Body of pancreas (tissue), 4 donors: ENCODE measurements at regions not wholly inside any gene's neighbourhood (a gene's known extent, or its start where the extent isn't known, plus 50 kb on each side); places are given as distances from the start of the nearest gene placed in this dataset.

ENCODE experiments used
- POLR2A ChIP-seq, 3 donors: fragments of 450-650 bp; IDR thresholded peaks; one replicate each; pipeline ENCODE4 v1.6.1; 2016; ENCODE audit warnings: antibody characterized with exemption in 3 of 3, mild to moderate bottlenecking in 2 of 3
- TF ChIP-seq, protein P1 (sequence below), 7 experiments: fragments of 450-650 bp in 4 of 7; fragments of 200-600 bp in 3 of 7; sonication (generic) in 3 of 7; IDR thresholded peaks; one replicate each; pipeline ENCODE4 v1.5.1; 2016 to 2019; ENCODE audit warnings: antibody characterized with exemption in 7 of 7

DNA sequence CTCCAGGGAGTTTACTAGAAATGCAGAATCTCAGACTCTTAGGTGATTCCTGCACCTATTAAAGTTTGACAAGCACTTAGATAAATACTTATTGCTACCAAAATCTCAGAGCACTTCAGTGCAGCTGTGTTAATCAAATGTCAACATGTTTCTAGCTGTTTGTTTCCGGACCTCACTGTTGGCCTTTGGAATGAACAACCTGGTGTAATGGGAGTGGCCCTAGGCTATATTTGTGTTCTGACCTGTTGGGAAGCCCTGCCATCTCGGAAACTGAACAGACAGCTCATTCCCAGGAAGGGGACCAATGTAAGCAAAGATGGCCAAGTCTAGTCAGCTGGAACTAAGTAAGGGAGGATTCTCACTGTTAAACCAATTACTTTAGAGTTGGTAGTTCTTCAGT, 145.0 kb upstream of the SLC28A3 start:
- TF ChIP-seq, protein P1, sequence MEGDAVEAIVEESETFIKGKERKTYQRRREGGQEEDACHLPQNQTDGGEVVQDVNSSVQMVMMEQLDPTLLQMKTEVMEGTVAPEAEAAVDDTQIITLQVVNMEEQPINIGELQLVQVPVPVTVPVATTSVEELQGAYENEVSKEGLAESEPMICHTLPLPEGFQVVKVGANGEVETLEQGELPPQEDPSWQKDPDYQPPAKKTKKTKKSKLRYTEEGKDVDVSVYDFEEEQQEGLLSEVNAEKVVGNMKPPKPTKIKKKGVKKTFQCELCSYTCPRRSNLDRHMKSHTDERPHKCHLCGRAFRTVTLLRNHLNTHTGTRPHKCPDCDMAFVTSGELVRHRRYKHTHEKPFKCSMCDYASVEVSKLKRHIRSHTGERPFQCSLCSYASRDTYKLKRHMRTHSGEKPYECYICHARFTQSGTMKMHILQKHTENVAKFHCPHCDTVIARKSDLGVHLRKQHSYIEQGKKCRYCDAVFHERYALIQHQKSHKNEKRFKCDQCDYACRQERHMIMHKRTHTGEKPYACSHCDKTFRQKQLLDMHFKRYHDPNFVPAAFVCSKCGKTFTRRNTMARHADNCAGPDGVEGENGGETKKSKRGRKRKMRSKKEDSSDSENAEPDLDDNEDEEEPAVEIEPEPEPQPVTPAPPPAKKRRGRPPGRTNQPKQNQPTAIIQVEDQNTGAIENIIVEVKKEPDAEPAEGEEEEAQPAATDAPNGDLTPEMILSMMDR (IDR thresholded peaks at IDR 0.05) = no peak
- TF ChIP-seq POLR2A (IDR thresholded peaks at IDR 0.05) = no peak
